GM12878 (cell line): ENCODE measurements at regions not wholly inside any gene's neighbourhood (a gene's known extent, or its start where the extent isn't known, plus 50 kb on each side); places are given as distances from the start of the nearest gene placed in this dataset.

Experiments
- ATAC-seq: fragments of 200-7000 bp; cut with Tn5 transposase; 3 replicates; pipeline ENCODE4 v1.9.1; 2020; ENCODE audit warnings: mild to moderate bottlenecking, moderate library complexity
- BruUV-seq: library from RNA; stranded (reverse); fragments of 400-500 nt; replicated peaks from 2 replicates; lab custom pipeline; 2021; lab: Mats Ljungman, UMichigan
- CTCF ChIA-PET: fragments of 300-600 bp; sonication (Branson Sonifier 250); formaldehyde crosslinking; extraction: SDS; loops from one replicate; lab custom pipeline; 2021; ENCODE audit warnings: inconsistent platforms; lab: Yijun Ruan, JAX
- POLR2A ChIA-PET: fragments of 350-600 bp; formaldehyde crosslinking; extraction: SDS; loops from one replicate; lab custom pipeline; 2021; ENCODE audit warnings: inconsistent platforms; lab: Charles Lee
- RAD21 ChIA-PET: fragments of 300-600 bp; sonication (Branson Sonifier 250); formaldehyde crosslinking; loops from one replicate; lab custom pipeline; 2023; ENCODE audit warnings: antibody characterized with exemption; ENCODE audit not compliant: unreplicated experiment; lab: Charles Lee
- SMC1A ChIA-PET: fragments of 300-600 bp; sonication (Branson Sonifier 250); formaldehyde crosslinking; loops from one replicate; lab custom pipeline; 2023; ENCODE audit not compliant: unreplicated experiment, uncharacterized antibody; lab: Charles Lee
- DNase-seq: peaks from one replicate; pipeline ENCODE4 v3.0.0-alpha.2; 2011; ENCODE audit warnings: low read depth, low spot score
- FAIRE-seq: peaks from 3 replicates; lab custom pipeline; 2011; peaks lifted over from hg19 to GRCh38; lab: Jason Lieb, UNC
- H2AFZ ChIP-seq: 2 replicates; pipeline ENCODE4 v1.6.0; 2011; ENCODE audit warnings: low read depth, low read length, control low read depth; ENCODE audit not compliant: control insufficient read depth
- H3K27ac ChIP-seq: 2 replicates; pipeline ENCODE4 v1.5.1; 2011; ENCODE audit warnings: control low read depth; ENCODE audit not compliant: control insufficient read depth, insufficient read depth
- H3K27me3 ChIP-seq, 2 experiments: replicated peaks in 1 of 2; 2 replicates each; pipeline versions ENCODE4 v1.6.0 to v1.6.1; 2011; ENCODE audit warnings: low read length in 1 of 2; ENCODE audit not compliant: control insufficient read depth in 2 of 2, insufficient read depth in 2 of 2
- H3K36me3 ChIP-seq, 2 experiments: 2 replicates each; pipeline ENCODE4 v1.5.1; 2011; ENCODE audit warnings: low read length in 1 of 2; ENCODE audit not compliant: control insufficient read depth in 2 of 2, insufficient read depth in 2 of 2
- H3K4me1 ChIP-seq: 2 replicates; pipeline ENCODE4 v1.6.1; 2011; ENCODE audit warnings: mild to moderate bottlenecking, low read length, moderate library complexity, mixed read lengths; ENCODE audit not compliant: control insufficient read depth, insufficient read depth
- H3K4me2 ChIP-seq: 2 replicates; pipeline ENCODE4 v1.6.0; 2011; ENCODE audit warnings: control low read depth; ENCODE audit not compliant: control insufficient read depth, insufficient read depth
- H3K4me3 ChIP-seq: fragments of 200-600 bp; sonication (generic); 2 replicates; pipeline ENCODE4 v1.5.1; 2016
- H3K79me2 ChIP-seq: 2 replicates; pipeline ENCODE4 v1.6.0; 2011; ENCODE audit warnings: low read length; ENCODE audit not compliant: control insufficient read depth, insufficient read depth
- H3K9ac ChIP-seq: 2 replicates; pipeline ENCODE4 v1.8.0; 2011; ENCODE audit warnings: low read length, control low read depth, mixed read lengths; ENCODE audit not compliant: control insufficient read depth, insufficient read depth
- H3K9me3 ChIP-seq: replicated peaks from 3 replicates; pipeline ENCODE4 v1.5.1; 2011; ENCODE audit warnings: mild to moderate bottlenecking, low read length; ENCODE audit not compliant: control insufficient read depth, insufficient read depth
- H4K20me1 ChIP-seq: 2 replicates; pipeline ENCODE4 v1.6.0; 2011; ENCODE audit not compliant: control insufficient read depth, insufficient read depth
- CHD4 ChIP-seq: fragments of 200-600 bp; sonication (generic); IDR thresholded peaks from 2 replicates; pipeline ENCODE4 v1.6.1; 2016; ENCODE audit warnings: mild to moderate bottlenecking
- RBBP5 ChIP-seq: fragments of 200-600 bp; sonication (generic); conservative IDR thresholded peaks from 2 replicates; pipeline ENCODE4 v1.6.1; 2016
- RFX5 ChIP-seq: IDR thresholded peaks from 2 replicates; pipeline ENCODE4 v1.6.1; 2011; ENCODE audit warnings: low read depth, low read length, improper control_type of control experiment
- ZNF207 ChIP-seq: fragments of 450-650 bp; IDR thresholded peaks from 2 replicates; pipeline ENCODE4 v1.6.1; 2014; ENCODE audit warnings: antibody characterized with exemption, mild to moderate bottlenecking, borderline replicate concordance
- WGBS: methylation state at CpG from one replicate; pipeline ENCODE4 v1.1.6; 2016; ENCODE audit warnings: low lambda C conversion rate; ENCODE audit not compliant: insufficient replicate concordance, insufficient coverage; ENCODE audit errors: missing lambda C conversion rate; 5-methylcytosine and 5-hydroxymethylcytosine counted together
- in situ Hi-C: fragments of 300-500 bp; cut with MboI; formaldehyde crosslinking; loops from 9 replicates; pipeline ENCODE4 v1.14.3; 2018; ENCODE audit warnings: mixed read lengths
- intact Hi-C: fragments of 100-400 bp; cut with micrococcal nuclease; formaldehyde crosslinking; loops from one replicate; pipeline ENCODE4 v1.14.2; 2022; ENCODE audit not compliant: unreplicated experiment
- TF ChIP-seq, protein P1 (sequence below): fragments of 450-650 bp; IDR thresholded peaks from 2 replicates; pipeline ENCODE4 v1.6.1; 2017; ENCODE audit warnings: mild to moderate bottlenecking, moderate library complexity

DNA sequence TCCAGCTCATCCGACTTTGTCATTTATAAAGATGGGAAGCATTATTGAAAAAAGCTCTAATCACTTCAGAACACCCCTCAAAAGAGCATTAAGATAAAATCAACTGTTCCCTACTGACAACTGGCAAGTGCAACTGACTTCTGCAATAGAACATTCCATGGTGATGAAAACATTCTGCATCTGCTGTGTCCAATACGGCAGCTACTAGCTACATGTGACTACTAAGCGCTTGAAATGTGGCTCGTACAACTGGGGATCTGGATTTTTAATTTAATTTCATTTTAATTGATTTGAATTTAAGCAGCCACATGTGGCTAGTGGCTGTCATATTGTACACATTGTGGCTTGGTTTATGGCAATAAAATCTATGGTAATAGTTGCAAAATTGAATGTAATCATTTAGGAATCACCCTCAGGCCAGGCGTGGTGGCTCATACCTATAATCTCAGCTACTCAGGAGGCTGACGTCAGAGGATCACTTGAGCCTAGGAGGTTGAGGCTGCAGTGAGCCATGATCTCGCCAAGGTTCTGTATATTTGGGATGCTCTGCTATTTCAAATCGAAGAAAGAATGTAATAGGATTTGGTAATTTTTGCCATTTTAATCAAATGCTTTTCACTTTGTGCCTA lies 390.3 kb downstream of the GABRB3 start:
- 27% methylated on average over 8 of the region's 8 CpGs for WGBS
- ATAC-seq = no peak
- in situ Hi-C loops = no loop called here
- Histone ChIP-seq H3K27ac (no peak overlapping the region), H3K9me3 (no peaks in the 10 kb centered on the region; the same call in 2 of the 3 replicates), H3K4me3 (no peak overlapping the region), H3K27me3 (no peaks in the 10 kb centered on the region), H2AFZ (no peak overlapping the region), H3K36me3 (no peaks in the 10 kb centered on the region), H3K4me2 (no peak overlapping the region)
- RAD21 ChIA-PET = no interaction called here
- DNase-seq = no peak
- POLR2A ChIA-PET = no interaction called here
- CTCF ChIA-PET = no interaction called here
- FAIRE-seq = no peak
- TF ChIP-seq RFX5 (no peak), RBBP5 (no peak), CHD4 (no peak), ZNF207 (no peak)
- TF ChIP-seq, protein P1, sequence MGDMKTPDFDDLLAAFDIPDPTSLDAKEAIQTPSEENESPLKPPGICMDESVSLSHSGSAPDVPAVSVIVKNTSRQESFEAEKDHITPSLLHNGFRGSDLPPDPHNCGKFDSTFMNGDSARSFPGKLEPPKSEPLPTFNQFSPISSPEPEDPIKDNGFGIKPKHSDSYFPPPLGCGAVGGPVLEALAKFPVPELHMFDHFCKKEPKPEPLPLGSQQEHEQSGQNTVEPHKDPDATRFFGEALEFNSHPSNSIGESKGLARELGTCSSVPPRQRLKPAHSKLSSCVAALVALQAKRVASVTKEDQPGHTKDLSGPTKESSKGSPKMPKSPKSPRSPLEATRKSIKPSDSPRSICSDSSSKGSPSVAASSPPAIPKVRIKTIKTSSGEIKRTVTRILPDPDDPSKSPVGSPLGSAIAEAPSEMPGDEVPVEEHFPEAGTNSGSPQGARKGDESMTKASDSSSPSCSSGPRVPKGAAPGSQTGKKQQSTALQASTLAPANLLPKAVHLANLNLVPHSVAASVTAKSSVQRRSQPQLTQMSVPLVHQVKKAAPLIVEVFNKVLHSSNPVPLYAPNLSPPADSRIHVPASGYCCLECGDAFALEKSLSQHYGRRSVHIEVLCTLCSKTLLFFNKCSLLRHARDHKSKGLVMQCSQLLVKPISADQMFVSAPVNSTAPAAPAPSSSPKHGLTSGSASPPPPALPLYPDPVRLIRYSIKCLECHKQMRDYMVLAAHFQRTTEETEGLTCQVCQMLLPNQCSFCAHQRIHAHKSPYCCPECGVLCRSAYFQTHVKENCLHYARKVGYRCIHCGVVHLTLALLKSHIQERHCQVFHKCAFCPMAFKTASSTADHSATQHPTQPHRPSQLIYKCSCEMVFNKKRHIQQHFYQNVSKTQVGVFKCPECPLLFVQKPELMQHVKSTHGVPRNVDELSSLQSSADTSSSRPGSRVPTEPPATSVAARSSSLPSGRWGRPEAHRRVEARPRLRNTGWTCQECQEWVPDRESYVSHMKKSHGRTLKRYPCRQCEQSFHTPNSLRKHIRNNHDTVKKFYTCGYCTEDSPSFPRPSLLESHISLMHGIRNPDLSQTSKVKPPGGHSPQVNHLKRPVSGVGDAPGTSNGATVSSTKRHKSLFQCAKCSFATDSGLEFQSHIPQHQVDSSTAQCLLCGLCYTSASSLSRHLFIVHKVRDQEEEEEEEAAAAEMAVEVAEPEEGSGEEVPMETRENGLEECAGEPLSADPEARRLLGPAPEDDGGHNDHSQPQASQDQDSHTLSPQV = no peak
- TF ChIP-seq, all 136 proteins: peak for 0
- H3K4me1 ChIP-seq = no peaks in the 10 kb centered on the region
- intact Hi-C loops = no loop called here
- no peaks in the 10 kb centered on the region for H4K20me1 ChIP-seq
- no peaks in the 10 kb centered on the region for H3K79me2 ChIP-seq
- SMC1A ChIA-PET = no interaction called here
- H3K9ac ChIP-seq = no peak overlapping the region
- no TSS peak for BruUV-seq
